ENCODE measurements at regions not wholly inside any gene's neighbourhood (a gene's known extent, or its start where the extent isn't known, plus 50 kb on each side); places are given as distances from the start of the nearest gene placed in this dataset.

- Histone ChIP-seq H3K9me3 (ENCODE audit: low read depth) (no peaks in the 10 kb centered on the region), H3K4me3 (no peak overlapping the region), H3K4me1 (ENCODE audit: insufficient read depth) (no peaks in the 10 kb centered on the region), H4K20me1 (ENCODE audit: insufficient read depth, poor library complexity, severe bottlenecking) (no peaks in the 10 kb centered on the region), H3K27ac (no peak overlapping the region), H3K79me2 (no peaks in the 10 kb centered on the region), H3K4me2 (no peak overlapping the region), H3K36me3 (replicated peaks; ENCODE audit: insufficient read depth, low read depth) (no peaks in the 10 kb centered on the region), H3K9me2 (replicated peaks; ENCODE audit: insufficient read depth) (no peaks in the 10 kb centered on the region), H3K27me3 (no peaks in the 10 kb centered on the region), H2AFZ (no peak overlapping the region)
- TF ChIP-seq EZH2phosphoT487 (IDR thresholded peaks at IDR 0.05; ENCODE audit: low read depth, severe bottlenecking, unreplicated experiment) (no peak), EZH2 (IDR thresholded peaks at IDR 0.05; ENCODE audit: borderline replicate concordance) (no peak), CTCF (IDR thresholded peaks at IDR 0.05; ENCODE audit: poor library complexity) (no peak)
- DNase-seq (ENCODE audit: low spot score) = no peak
- WGBS (ENCODE audit: low lambda C conversion rate, missing lambda C conversion rate) = 90% methylated on average over 3 of the region's 3 CpGs
Measured at GRCh38 chr5:159547466-159548195, 217.3 kb upstream of the IL12B start.

GRCh38 chr5:159548517-159548916, 218.2 kb upstream of the IL12B start:
- no peak overlapping the region for H2AFZ ChIP-seq
- no peak for DNase-seq (ENCODE audit: low spot score)
- H3K27ac ChIP-seq = no peak overlapping the region
- 88% methylated on average over 3 of the region's 3 CpGs for WGBS (ENCODE audit: low lambda C conversion rate, missing lambda C conversion rate)
- no peaks in the 10 kb centered on the region for H3K9me3 ChIP-seq (ENCODE audit: low read depth)
- no peaks in the 10 kb centered on the region for H3K4me1 ChIP-seq (ENCODE audit: insufficient read depth)
- H3K27me3 ChIP-seq = no peaks in the 10 kb centered on the region
- H3K79me2 ChIP-seq = no peaks in the 10 kb centered on the region
- H4K20me1 ChIP-seq (ENCODE audit: insufficient read depth, poor library complexity, severe bottlenecking) = no peaks in the 10 kb centered on the region
- H3K4me2 ChIP-seq = no peak overlapping the region
- H3K4me3 ChIP-seq = no peak overlapping the region
- no peaks in the 10 kb centered on the region for H3K36me3 ChIP-seq (replicated peaks; ENCODE audit: insufficient read depth, low read depth)
- no peaks in the 10 kb centered on the region for H3K9me2 ChIP-seq (replicated peaks; ENCODE audit: insufficient read depth)
- no peak for TF ChIP-seq CTCF (IDR thresholded peaks at IDR 0.05; ENCODE audit: poor library complexity)
- no peak for TF ChIP-seq EZH2phosphoT487 (IDR thresholded peaks at IDR 0.05; ENCODE audit: low read depth, severe bottlenecking, unreplicated experiment)
- no peak for TF ChIP-seq EZH2 (IDR thresholded peaks at IDR 0.05; ENCODE audit: borderline replicate concordance)

GRCh38 chr5:159549046-159549445, 218.8 kb upstream of the IL12B start:
- WGBS (ENCODE audit: low lambda C conversion rate, missing lambda C conversion rate) = 64% methylated on average over 1 of the region's 1 CpG
- H3K36me3 ChIP-seq (replicated peaks; ENCODE audit: insufficient read depth, low read depth) = no peaks in the 10 kb centered on the region
- H3K4me2 ChIP-seq = no peak overlapping the region
- H3K4me1 ChIP-seq (ENCODE audit: insufficient read depth) = no peaks in the 10 kb centered on the region
- no peaks in the 10 kb centered on the region for H3K27me3 ChIP-seq
- no peaks in the 10 kb centered on the region for H4K20me1 ChIP-seq (ENCODE audit: insufficient read depth, poor library complexity, severe bottlenecking)
- no peak overlapping the region for H3K4me3 ChIP-seq
- no peaks in the 10 kb centered on the region for H3K9me2 ChIP-seq (replicated peaks; ENCODE audit: insufficient read depth)
- TF ChIP-seq EZH2 (IDR thresholded peaks at IDR 0.05; ENCODE audit: borderline replicate concordance) (no peak), CTCF (IDR thresholded peaks at IDR 0.05; ENCODE audit: poor library complexity) (no peak), EZH2phosphoT487 (IDR thresholded peaks at IDR 0.05; ENCODE audit: low read depth, severe bottlenecking, unreplicated experiment) (no peak)
- no peaks in the 10 kb centered on the region for H3K9me3 ChIP-seq (ENCODE audit: low read depth)
- H3K79me2 ChIP-seq = no peaks in the 10 kb centered on the region
- H3K27ac ChIP-seq = no peak overlapping the region
- no peak overlapping the region for H2AFZ ChIP-seq
- no peak for DNase-seq (ENCODE audit: low spot score)

All from hepatocyte (in vitro differentiated cells).